Type B pancreatic cell (in vitro differentiated cells): ENCODE measurements at regions not wholly inside any gene's neighbourhood (a gene's known extent, or its start where the extent isn't known, plus 50 kb on each side); places are given as distances from the start of the nearest gene placed in this dataset.
"Not testable (repeated sequence)": the region's sequence is repeated elsewhere in the genome, so short reads cannot be mapped to it uniquely, and the experiment has no call there.

Experiments used
- DNase-seq: peaks from one replicate; pipeline ENCODE4 v3.0.0; 2021; ENCODE audit warnings: mixed read lengths; ENCODE audit not compliant: unreplicated experiment; ENCODE audit errors: extremely low spot score
- H3K27ac Mint-ChIP-seq: 2 replicates; pipeline ENCODE4 v1.8.0; 2021; ENCODE audit warnings: mild to moderate bottlenecking, mixed read lengths
- H3K27me3 Mint-ChIP-seq: 2 replicates; pipeline ENCODE4 v1.8.0; 2021; ENCODE audit warnings: mixed read lengths
- H3K36me3 Mint-ChIP-seq: 2 replicates; pipeline ENCODE4 v1.8.0; 2021; ENCODE audit warnings: mixed read lengths
- H3K4me1 Mint-ChIP-seq: one replicate; pipeline ENCODE4 v1.8.0; 2021; ENCODE audit warnings: mixed read lengths; ENCODE audit not compliant: unreplicated experiment
- H3K4me3 Mint-ChIP-seq: 2 replicates; pipeline ENCODE4 v1.8.0; 2021; ENCODE audit warnings: mild to moderate bottlenecking, mixed read lengths
- H3K9me3 Mint-ChIP-seq: 2 replicates; pipeline ENCODE4 v1.8.0; 2021; ENCODE audit warnings: mixed read lengths
- TF ChIP-seq, protein P1 (sequence below): fragments of 200-600 bp; sonication (generic); conservative IDR thresholded peaks from 2 replicates; pipeline ENCODE4 v1.5.0; 2021; ENCODE audit warnings: antibody characterized with exemption, mild to moderate bottlenecking

DNA sequence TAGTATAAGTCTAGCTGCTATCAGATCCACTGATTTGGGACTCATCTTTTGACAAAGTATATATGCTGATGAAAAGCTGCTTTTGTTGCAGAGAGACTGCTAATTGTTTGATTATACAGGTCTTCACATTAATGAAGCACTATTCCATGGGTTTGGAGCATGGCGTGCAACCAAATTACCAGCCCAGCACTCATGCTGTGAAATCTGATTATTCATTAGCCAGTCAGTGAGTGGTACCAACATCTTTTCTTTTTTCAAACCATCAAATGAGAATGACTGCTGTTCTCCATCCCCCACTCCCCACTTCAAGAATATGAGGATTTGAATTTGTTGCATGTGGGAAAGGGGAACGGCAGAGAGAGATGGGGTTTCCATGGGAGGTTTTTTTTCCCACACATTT lies 91.3 kb downstream of the ID4 start:
- Mint-ChIP-seq H3K4me3 (no peak overlapping the region), H3K9me3 (no peaks in the 10 kb centered on the region), H3K27ac (no peak overlapping the region), H3K36me3 (no peaks in the 10 kb centered on the region), H3K4me1 (no peaks in the 10 kb centered on the region), H3K27me3 (no peaks in the 10 kb centered on the region)
- DNase-seq = no peak
- TF ChIP-seq, protein P1, sequence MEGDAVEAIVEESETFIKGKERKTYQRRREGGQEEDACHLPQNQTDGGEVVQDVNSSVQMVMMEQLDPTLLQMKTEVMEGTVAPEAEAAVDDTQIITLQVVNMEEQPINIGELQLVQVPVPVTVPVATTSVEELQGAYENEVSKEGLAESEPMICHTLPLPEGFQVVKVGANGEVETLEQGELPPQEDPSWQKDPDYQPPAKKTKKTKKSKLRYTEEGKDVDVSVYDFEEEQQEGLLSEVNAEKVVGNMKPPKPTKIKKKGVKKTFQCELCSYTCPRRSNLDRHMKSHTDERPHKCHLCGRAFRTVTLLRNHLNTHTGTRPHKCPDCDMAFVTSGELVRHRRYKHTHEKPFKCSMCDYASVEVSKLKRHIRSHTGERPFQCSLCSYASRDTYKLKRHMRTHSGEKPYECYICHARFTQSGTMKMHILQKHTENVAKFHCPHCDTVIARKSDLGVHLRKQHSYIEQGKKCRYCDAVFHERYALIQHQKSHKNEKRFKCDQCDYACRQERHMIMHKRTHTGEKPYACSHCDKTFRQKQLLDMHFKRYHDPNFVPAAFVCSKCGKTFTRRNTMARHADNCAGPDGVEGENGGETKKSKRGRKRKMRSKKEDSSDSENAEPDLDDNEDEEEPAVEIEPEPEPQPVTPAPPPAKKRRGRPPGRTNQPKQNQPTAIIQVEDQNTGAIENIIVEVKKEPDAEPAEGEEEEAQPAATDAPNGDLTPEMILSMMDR = no peak

DNA sequence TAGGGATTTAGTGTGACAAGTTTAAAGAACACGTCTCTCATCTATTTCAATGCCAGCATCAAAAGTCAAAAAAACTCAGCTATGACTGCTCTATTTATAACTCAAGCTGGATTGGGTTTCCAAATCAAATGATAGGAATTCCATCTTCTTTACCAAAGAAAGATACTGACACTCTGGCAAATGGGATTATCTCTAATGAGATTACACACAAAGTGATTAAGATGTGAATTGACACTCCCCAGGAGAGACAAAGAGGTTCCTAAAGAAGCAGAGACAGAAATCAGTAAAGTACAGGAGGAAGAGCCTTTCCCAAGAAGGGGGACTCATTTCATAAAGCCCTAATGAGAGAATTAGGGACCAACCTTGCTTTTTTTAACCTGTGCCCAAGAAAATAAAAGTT lies 92.1 kb downstream of the ID4 start:
- H3K27me3 Mint-ChIP-seq = no peaks in the 10 kb centered on the region
- H3K4me1 Mint-ChIP-seq = no peaks in the 10 kb centered on the region
- no peak overlapping the region for H3K27ac Mint-ChIP-seq
- H3K4me3 Mint-ChIP-seq = no peak overlapping the region
- TF ChIP-seq, protein P1 = no peak
- no peaks in the 10 kb centered on the region for H3K36me3 Mint-ChIP-seq
- no peak for DNase-seq
- no peaks in the 10 kb centered on the region for H3K9me3 Mint-ChIP-seq

- no peaks in the 10 kb centered on the region for H3K4me1 Mint-ChIP-seq
- TF ChIP-seq, protein P1 = no peak
- H3K36me3 Mint-ChIP-seq = no peaks in the 10 kb centered on the region
- no peaks in the 10 kb centered on the region for H3K9me3 Mint-ChIP-seq
- DNase-seq = no peak
- H3K27ac Mint-ChIP-seq = no peak overlapping the region
- H3K27me3 Mint-ChIP-seq = no peaks in the 10 kb centered on the region
- no peak overlapping the region for H3K4me3 Mint-ChIP-seq
Measured at GRCh38 chr6:19934996-19935591, 97.9 kb downstream of the ID4 start.

DNA sequence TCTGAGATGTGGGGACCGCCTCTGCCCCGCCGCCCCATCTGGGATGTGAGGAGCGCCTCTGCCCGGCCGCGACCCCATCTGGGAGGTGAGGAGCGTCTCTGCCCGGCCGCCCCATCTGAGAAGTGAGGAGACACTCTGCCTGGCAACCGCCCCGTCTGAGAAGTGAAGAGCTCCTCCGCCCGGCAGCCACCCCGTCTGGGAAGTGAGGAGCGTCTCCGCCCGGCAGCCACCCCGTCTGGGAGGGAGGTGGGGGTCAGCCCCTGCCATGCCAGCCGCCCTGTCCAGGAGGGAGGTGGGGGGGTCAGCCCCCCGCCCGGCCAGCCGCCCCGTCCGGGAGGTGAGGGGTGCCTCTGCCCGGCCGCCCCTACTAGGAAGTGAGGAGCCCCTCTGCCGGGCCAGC lies 102.2 kb downstream of the ID4 start:
- not testable (repeated sequence) for DNase-seq, H3K36me3 Mint-ChIP-seq, H3K9me3 Mint-ChIP-seq, H3K27ac Mint-ChIP-seq, H3K4me1 Mint-ChIP-seq, H3K27me3 Mint-ChIP-seq, H3K4me3 Mint-ChIP-seq

GRCh38 chr6:19939926-19940325 lies 102.8 kb downstream of the ID4 start:
- H3K27me3 Mint-ChIP-seq, H3K36me3 Mint-ChIP-seq, H3K9me3 Mint-ChIP-seq, H3K27ac Mint-ChIP-seq, H3K4me3 Mint-ChIP-seq, H3K4me1 Mint-ChIP-seq, DNase-seq: not testable (repeated sequence)

- TF ChIP-seq, protein P1 = no peak
- Mint-ChIP-seq H3K36me3 (no peaks in the 10 kb centered on the region), H3K9me3 (peaks cover 9% of the 10 kb centered on the region), H3K27ac (no peak overlapping the region), H3K4me3 (no peak overlapping the region), H3K4me1 (no peaks in the 10 kb centered on the region), H3K27me3 (no peaks in the 10 kb centered on the region)
- DNase-seq = no peak
Measured at GRCh38 chr6:19943042-19943441, 105.9 kb downstream of the ID4 start.

- no peaks in the 10 kb centered on the region for H3K36me3 Mint-ChIP-seq
- H3K4me1 Mint-ChIP-seq = no peaks in the 10 kb centered on the region
- H3K27me3 Mint-ChIP-seq = no peaks in the 10 kb centered on the region
- H3K9me3 Mint-ChIP-seq = peaks cover 15% of the 10 kb centered on the region
- DNase-seq = no peak
- H3K27ac Mint-ChIP-seq = no peak overlapping the region
- TF ChIP-seq, protein P1 = no peak
- H3K4me3 Mint-ChIP-seq = no peak overlapping the region
Measured at GRCh38 chr6:19945843-19946358, 108.7 kb downstream of the ID4 start.
